Hepatocyte (in vitro differentiated cells): ENCODE measurements at regions not wholly inside any gene's neighbourhood (a gene's known extent, or its start where the extent isn't known, plus 50 kb on each side); places are given as distances from the start of the nearest gene placed in this dataset.

Experiments
- DNase-seq: peaks from one replicate; pipeline ENCODE4 v3.0.0-alpha.2; 2016; ENCODE audit warnings: low spot score
- H2AFZ ChIP-seq: fragments of 200-600 bp; sonication (generic); 2 replicates; pipeline ENCODE4 v1.6.0; 2016; ENCODE audit warnings: antibody characterized with exemption, mild to moderate bottlenecking
- H3K27ac ChIP-seq: fragments of 200-600 bp; sonication (generic); 2 replicates; pipeline ENCODE4 v1.5.1; 2016; ENCODE audit warnings: mild to moderate bottlenecking
- H3K27me3 ChIP-seq: fragments of 200-600 bp; sonication (generic); 2 replicates; pipeline ENCODE4 v1.6.1; 2016
- H3K36me3 ChIP-seq: fragments of 200-600 bp; sonication (generic); replicated peaks from 2 replicates; pipeline ENCODE4 v1.5.1; 2016; ENCODE audit warnings: low read depth; ENCODE audit not compliant: insufficient read depth
- H3K4me1 ChIP-seq: fragments of 200-600 bp; sonication (generic); 2 replicates; pipeline ENCODE4 v1.5.1; 2016; ENCODE audit warnings: mild to moderate bottlenecking, moderate library complexity; ENCODE audit not compliant: insufficient read depth
- H3K4me2 ChIP-seq: fragments of 200-600 bp; sonication (generic); 2 replicates; pipeline ENCODE4 v1.6.0; 2016
- H3K4me3 ChIP-seq: fragments of 200-600 bp; sonication (generic); 2 replicates; pipeline ENCODE4 v1.5.1; 2016; ENCODE audit warnings: mild to moderate bottlenecking
- H3K79me2 ChIP-seq: fragments of 200-600 bp; sonication (generic); 2 replicates; pipeline ENCODE4 v1.6.0; 2017; ENCODE audit warnings: mild to moderate bottlenecking
- H3K9me2 ChIP-seq: fragments of 200-600 bp; sonication (generic); replicated peaks from 2 replicates; pipeline ENCODE4 v1.6.0; 2017; ENCODE audit warnings: mild to moderate bottlenecking; ENCODE audit not compliant: insufficient read depth
- H3K9me3 ChIP-seq: fragments of 200-600 bp; sonication (generic); 2 replicates; pipeline ENCODE4 v1.5.1; 2016; ENCODE audit warnings: low read depth, mild to moderate bottlenecking
- H4K20me1 ChIP-seq: fragments of 200-600 bp; sonication (generic); 2 replicates; pipeline ENCODE4 v1.6.0; 2016; ENCODE audit warnings: mild to moderate bottlenecking; ENCODE audit not compliant: insufficient read depth, poor library complexity, severe bottlenecking
- CTCF ChIP-seq: fragments of 200-600 bp; sonication (generic); IDR thresholded peaks from 2 replicates; pipeline ENCODE4 v1.5.1; 2016; ENCODE audit warnings: antibody characterized with exemption, mild to moderate bottlenecking; ENCODE audit not compliant: poor library complexity
- EZH2 ChIP-seq: fragments of 200-600 bp; sonication (generic); IDR thresholded peaks from 2 replicates; pipeline ENCODE4 v1.6.1; 2016; ENCODE audit warnings: antibody characterized with exemption, mild to moderate bottlenecking, borderline replicate concordance
- EZH2phosphoT487 ChIP-seq: fragments of 200-600 bp; sonication (generic); IDR thresholded peaks from one replicate; pipeline ENCODE4 v1.6.1; 2018; ENCODE audit warnings: antibody characterized with exemption, mild to moderate bottlenecking, low read depth, moderate library complexity; ENCODE audit not compliant: unreplicated experiment, severe bottlenecking
- WGBS: methylation state at CpG from one replicate; pipeline ENCODE4 v1.1.6; 2016; ENCODE audit warnings: low lambda C conversion rate; ENCODE audit errors: missing lambda C conversion rate; 5-methylcytosine and 5-hydroxymethylcytosine counted together

GRCh38 chr3:35275768-35276167 is 363.6 kb upstream of the ARPP21 start:
- no peaks in the 10 kb centered on the region for H3K36me3 ChIP-seq
- H3K9me3 ChIP-seq = no peaks in the 10 kb centered on the region
- no peaks in the 10 kb centered on the region for H4K20me1 ChIP-seq
- no peak overlapping the region for H2AFZ ChIP-seq
- WGBS = 93% methylated on average over 2 of the region's 2 CpGs
- no peak overlapping the region for H3K4me3 ChIP-seq
- H3K27ac ChIP-seq = no peak overlapping the region
- no peak for TF ChIP-seq CTCF
- TF ChIP-seq EZH2 = no peak
- no peak for TF ChIP-seq EZH2phosphoT487
- no peak overlapping the region for H3K4me2 ChIP-seq
- no peaks in the 10 kb centered on the region for H3K27me3 ChIP-seq
- no peaks in the 10 kb centered on the region for H3K9me2 ChIP-seq
- no peaks in the 10 kb centered on the region for H3K4me1 ChIP-seq
- DNase-seq = no peak
- H3K79me2 ChIP-seq = no peaks in the 10 kb centered on the region

GRCh38 chr3:35276568-35276967 is 362.8 kb upstream of the ARPP21 start:
- no peak overlapping the region for H2AFZ ChIP-seq
- no peak for TF ChIP-seq CTCF
- TF ChIP-seq EZH2phosphoT487 = no peak
- no peak for TF ChIP-seq EZH2
- 86% methylated on average over 1 of the region's 1 CpG for WGBS

GRCh38 chr3:35291471-35292236 is 347.7 kb upstream of the ARPP21 start:
- no peaks in the 10 kb centered on the region for H3K36me3 ChIP-seq
- no peak overlapping the region for H3K4me2 ChIP-seq
- H3K4me3 ChIP-seq = no peak overlapping the region
- no peaks in the 10 kb centered on the region for H3K9me2 ChIP-seq
- TF ChIP-seq EZH2 = no peak
- TF ChIP-seq EZH2phosphoT487 = no peak
- no peak for TF ChIP-seq CTCF
- H3K27ac ChIP-seq = no peak overlapping the region
- H2AFZ ChIP-seq = no peak overlapping the region
- H3K27me3 ChIP-seq = no peaks in the 10 kb centered on the region
- no peaks in the 10 kb centered on the region for H3K4me1 ChIP-seq
- DNase-seq = no peak
- no peaks in the 10 kb centered on the region for H3K9me3 ChIP-seq
- no peaks in the 10 kb centered on the region for H3K79me2 ChIP-seq
- 79% methylated on average over 4 of the region's 4 CpGs for WGBS
- H4K20me1 ChIP-seq = no peaks in the 10 kb centered on the region

More at GRCh38 chr3:35276568-35276967, 362.8 kb upstream of the ARPP21 start:
- H3K9me2 ChIP-seq = no peaks in the 10 kb centered on the region
- H3K4me3 ChIP-seq = no peak overlapping the region
- H3K9me3 ChIP-seq = no peaks in the 10 kb centered on the region
- H3K27ac ChIP-seq = no peak overlapping the region
- no peak for DNase-seq
- no peaks in the 10 kb centered on the region for H3K79me2 ChIP-seq
- H3K4me2 ChIP-seq = no peak overlapping the region
- H3K4me1 ChIP-seq = no peaks in the 10 kb centered on the region
- H3K27me3 ChIP-seq = no peaks in the 10 kb centered on the region
- H3K36me3 ChIP-seq = no peaks in the 10 kb centered on the region
- H4K20me1 ChIP-seq = no peaks in the 10 kb centered on the region
